Erythroblast (primary cell): ENCODE measurements at regions not wholly inside any gene's neighbourhood (a gene's known extent, or its start where the extent isn't known, plus 50 kb on each side); places are given as distances from the start of the nearest gene placed in this dataset.

Experiments used
- GATA1 ChIP-seq: IDR thresholded peaks from 2 replicates; pipeline ENCODE4 v1.6.1; 2011; ENCODE audit warnings: low read depth, mild to moderate bottlenecking, control low read depth, low read length, moderate library complexity
- POLR2A ChIP-seq: IDR thresholded peaks from 2 replicates; pipeline ENCODE4 v1.6.1; 2011; ENCODE audit warnings: mild to moderate bottlenecking, low read length

DNA sequence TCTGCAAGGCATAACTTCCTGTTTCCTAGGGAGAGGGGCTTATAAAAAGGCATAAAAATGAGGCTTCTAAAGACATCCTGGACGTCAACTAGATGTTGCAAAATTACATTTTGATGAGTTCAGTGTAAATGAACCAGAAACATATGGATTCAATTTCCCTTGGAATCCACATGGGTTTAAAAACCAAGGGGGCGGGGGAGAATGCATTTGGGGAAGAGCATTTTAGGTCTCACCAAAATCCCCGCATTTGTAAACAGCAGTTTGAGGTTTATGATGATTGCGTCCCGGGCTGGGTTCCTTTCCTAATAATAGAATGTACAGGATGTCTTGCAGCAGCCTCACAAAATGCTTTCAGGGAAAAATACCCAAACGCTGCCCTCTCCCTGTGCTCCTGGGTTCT, 407.8 kb downstream of the ZNF536 start:
- TF ChIP-seq POLR2A (no peak), GATA1 (no peak)
